ENCODE measurements at regions not wholly inside any gene's neighbourhood (a gene's known extent, or its start where the extent isn't known, plus 50 kb on each side); places are given as distances from the start of the nearest gene placed in this dataset.

DNA sequence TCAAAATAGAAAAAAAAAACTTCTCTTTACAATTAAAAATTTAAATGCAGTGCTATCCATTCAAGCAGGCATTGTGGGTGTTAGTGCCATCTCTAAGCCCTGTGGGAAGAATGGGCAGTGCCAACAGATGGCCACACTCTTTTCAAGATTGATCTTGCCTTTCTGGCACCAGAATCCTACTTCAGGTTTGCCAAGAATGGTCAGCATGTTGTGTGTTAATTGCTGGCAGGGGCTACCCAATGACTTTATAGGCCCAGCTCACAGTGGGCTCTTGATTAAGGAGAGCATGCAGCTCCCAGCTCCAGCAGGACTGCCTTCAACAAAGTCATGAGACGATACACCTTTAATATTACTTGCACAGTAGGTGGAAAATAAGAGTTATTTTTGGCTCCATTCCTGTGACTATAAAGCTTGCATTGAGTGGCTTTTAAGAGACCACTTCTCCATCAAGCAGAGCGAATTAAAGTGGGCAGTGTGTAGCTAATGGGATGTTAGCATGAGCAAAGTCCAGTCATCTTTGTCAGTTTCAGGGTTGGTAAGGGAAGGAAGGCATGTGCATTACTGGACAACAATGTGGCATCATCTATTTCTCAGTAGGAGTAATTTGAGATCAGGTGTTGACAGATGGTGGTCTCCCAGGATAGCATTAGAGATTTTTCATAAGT, 476.8 kb downstream of the C3orf38 start:
- TF ChIP-seq, protein P1, sequence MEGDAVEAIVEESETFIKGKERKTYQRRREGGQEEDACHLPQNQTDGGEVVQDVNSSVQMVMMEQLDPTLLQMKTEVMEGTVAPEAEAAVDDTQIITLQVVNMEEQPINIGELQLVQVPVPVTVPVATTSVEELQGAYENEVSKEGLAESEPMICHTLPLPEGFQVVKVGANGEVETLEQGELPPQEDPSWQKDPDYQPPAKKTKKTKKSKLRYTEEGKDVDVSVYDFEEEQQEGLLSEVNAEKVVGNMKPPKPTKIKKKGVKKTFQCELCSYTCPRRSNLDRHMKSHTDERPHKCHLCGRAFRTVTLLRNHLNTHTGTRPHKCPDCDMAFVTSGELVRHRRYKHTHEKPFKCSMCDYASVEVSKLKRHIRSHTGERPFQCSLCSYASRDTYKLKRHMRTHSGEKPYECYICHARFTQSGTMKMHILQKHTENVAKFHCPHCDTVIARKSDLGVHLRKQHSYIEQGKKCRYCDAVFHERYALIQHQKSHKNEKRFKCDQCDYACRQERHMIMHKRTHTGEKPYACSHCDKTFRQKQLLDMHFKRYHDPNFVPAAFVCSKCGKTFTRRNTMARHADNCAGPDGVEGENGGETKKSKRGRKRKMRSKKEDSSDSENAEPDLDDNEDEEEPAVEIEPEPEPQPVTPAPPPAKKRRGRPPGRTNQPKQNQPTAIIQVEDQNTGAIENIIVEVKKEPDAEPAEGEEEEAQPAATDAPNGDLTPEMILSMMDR (IDR thresholded peaks at IDR 0.05), result no peak
- TF ChIP-seq USF1 (CRISPR knock-in tag; IDR thresholded peaks at IDR 0.05), result no peak
- TF ChIP-seq ATF3 (CRISPR knock-in tag; conservative IDR thresholded peaks at IDR 0.05), result no peak

Measured in WTC11 (cell line).